NCI-H2107 (cell line): ENCODE measurements at regions not wholly inside any gene's neighbourhood (a gene's known extent, or its start where the extent isn't known, plus 50 kb on each side); places are given as distances from the start of the nearest gene placed in this dataset.
"Not testable (repeated sequence)": the region's sequence is repeated elsewhere in the genome, so short reads cannot be mapped to it uniquely, and the experiment has no call there.

ENCODE experiments used
- DNase-seq: peaks from one replicate; lab custom pipeline; 2025; lab: John Stamatoyannopoulos, UW

DNA sequence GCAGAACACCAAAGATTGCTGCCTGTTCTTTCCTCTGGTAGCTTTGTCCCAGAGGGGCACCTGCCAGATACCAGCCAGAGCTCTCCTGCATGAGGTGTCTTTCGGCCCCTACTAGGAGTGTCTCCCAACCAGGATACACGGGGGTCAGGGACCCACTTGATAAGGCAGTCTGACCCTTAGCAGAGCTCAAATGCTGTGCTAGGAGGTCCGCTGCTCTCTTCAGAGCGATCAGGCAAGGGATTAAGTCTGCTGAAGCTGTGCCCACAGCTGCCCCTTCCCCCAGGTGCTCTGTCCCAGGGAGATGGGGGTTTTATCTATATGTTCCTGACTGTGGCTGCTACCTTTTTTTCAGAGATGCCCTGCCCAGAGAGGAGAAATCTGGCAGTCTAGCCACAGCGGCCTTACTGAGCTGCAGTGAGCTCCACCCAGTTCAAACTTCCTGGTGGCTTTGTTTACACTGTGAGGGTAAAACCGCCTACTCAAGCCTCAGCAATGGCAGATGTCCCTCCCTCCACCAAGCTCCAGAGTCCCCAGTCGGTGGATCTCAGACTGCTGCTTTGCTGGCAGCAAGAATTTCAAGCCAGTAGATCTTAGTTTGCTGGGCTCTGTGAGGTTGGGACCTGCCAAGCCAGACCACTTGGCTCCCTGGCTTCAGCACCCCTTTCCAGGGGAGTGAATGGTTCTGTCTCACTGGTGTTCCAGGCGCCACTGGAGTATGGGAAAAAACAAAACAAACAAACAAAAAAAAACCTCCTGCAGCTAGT lies 52.0 kb upstream of the TMTC2 start:
- DNase-seq, result not testable (repeated sequence)

DNA sequence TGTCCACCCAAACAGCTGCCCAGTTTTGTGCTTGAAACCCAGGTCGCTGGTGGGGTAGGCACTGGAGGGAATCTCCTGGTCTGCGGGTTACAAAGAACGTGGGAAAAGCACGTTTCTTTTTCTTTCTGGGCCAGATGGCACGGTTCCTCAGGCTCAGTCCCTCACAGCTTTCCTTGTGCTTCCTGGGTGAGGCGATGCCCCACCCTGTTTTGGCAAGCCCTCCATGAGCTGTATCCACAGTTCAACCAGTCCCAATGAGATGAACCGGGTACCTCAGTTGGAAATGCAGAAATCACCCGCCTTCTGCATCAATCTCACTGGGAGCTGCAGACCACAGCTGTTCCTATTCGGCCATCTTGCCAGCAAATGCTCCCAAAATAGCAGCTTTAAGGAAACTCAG lies 51.4 kb upstream of the TMTC2 start:
- DNase-seq, result no peak
